ENCODE measurements at regions not wholly inside any gene's neighbourhood (a gene's known extent, or its start where the extent isn't known, plus 50 kb on each side); places are given as distances from the start of the nearest gene placed in this dataset.

- DNase-seq = no peak
These were observed 1419.4 kb upstream of the SLC10A2 start for GRCh38 chr13:104485571-104485970.

- DNase-seq = no peak
These were observed 1417.4 kb upstream of the SLC10A2 start for GRCh38 chr13:104483631-104484030.

- DNase-seq = peak; percentile 59
These were observed 1411.0 kb upstream of the SLC10A2 start for GRCh38 chr13:104477261-104477660.

GRCh38 chr13:104473936-104474335, 1407.7 kb upstream of the SLC10A2 start:
- no peak for DNase-seq

GRCh38 chr13:104466016-104466415, 1399.8 kb upstream of the SLC10A2 start:
- DNase-seq = no peak

- DNase-seq = no peak
These were observed 1394.8 kb upstream of the SLC10A2 start for GRCh38 chr13:104461049-104461448.

GRCh38 chr13:104460554-104460953, 1394.3 kb upstream of the SLC10A2 start:
- no peak for DNase-seq

GRCh38 chr13:104450006-104450405, 1383.8 kb upstream of the SLC10A2 start:
- DNase-seq = no peak

- DNase-seq = no peak
These were observed 1381.1 kb upstream of the SLC10A2 start for GRCh38 chr13:104447348-104447747.

GRCh38 chr13:104442536-104442935, 1376.3 kb upstream of the SLC10A2 start:
- DNase-seq = no peak

GRCh38 chr13:104436555-104436954, 1370.3 kb upstream of the SLC10A2 start:
- DNase-seq = no peak

- no peak for DNase-seq
These were observed 1365.7 kb upstream of the SLC10A2 start for GRCh38 chr13:104431895-104432294.

GRCh38 chr13:104426435-104426834, 1360.2 kb upstream of the SLC10A2 start:
- no peak for DNase-seq

GRCh38 chr13:104422668-104423067, 1356.5 kb upstream of the SLC10A2 start:
- DNase-seq = no peak

- DNase-seq = no peak
These were observed 1350.8 kb upstream of the SLC10A2 start for GRCh38 chr13:104416973-104417372.

GRCh38 chr13:104414771-104415170, 1348.6 kb upstream of the SLC10A2 start:
- DNase-seq = no peak

- DNase-seq = no peak
These were observed 1348.0 kb upstream of the SLC10A2 start for GRCh38 chr13:104414181-104414580.

GRCh38 chr13:104411141-104411765, 1345.0 kb upstream of the SLC10A2 start:
- peak; percentile 24 for DNase-seq

- no peak for DNase-seq
These were observed 1342.5 kb upstream of the SLC10A2 start for GRCh38 chr13:104408733-104409132.

GRCh38 chr13:104404325-104404724, 1338.1 kb upstream of the SLC10A2 start:
- no peak for DNase-seq

- DNase-seq = peak; percentile 61
These were observed 1323.5 kb upstream of the SLC10A2 start for GRCh38 chr13:104389691-104390090.

GRCh38 chr13:104387510-104387909, 1321.3 kb upstream of the SLC10A2 start:
- DNase-seq = no peak

GRCh38 chr13:104385404-104385803, 1319.2 kb upstream of the SLC10A2 start:
- DNase-seq = peak; percentile 83

GRCh38 chr13:104382951-104383350, 1316.7 kb upstream of the SLC10A2 start:
- DNase-seq = peak; percentile 88

- DNase-seq = no peak
These were observed 1310.4 kb upstream of the SLC10A2 start for GRCh38 chr13:104376588-104376987.

All from fibroblast of skin of abdomen (primary cell).